NCI-H2196 (cell line): ENCODE measurements at regions not wholly inside any gene's neighbourhood (a gene's known extent, or its start where the extent isn't known, plus 50 kb on each side); places are given as distances from the start of the nearest gene placed in this dataset.

Experiments used
- DNase-seq: peaks from one replicate; lab custom pipeline; 2025; ENCODE audit not compliant: unreplicated experiment; lab: John Stamatoyannopoulos, UW

DNA sequence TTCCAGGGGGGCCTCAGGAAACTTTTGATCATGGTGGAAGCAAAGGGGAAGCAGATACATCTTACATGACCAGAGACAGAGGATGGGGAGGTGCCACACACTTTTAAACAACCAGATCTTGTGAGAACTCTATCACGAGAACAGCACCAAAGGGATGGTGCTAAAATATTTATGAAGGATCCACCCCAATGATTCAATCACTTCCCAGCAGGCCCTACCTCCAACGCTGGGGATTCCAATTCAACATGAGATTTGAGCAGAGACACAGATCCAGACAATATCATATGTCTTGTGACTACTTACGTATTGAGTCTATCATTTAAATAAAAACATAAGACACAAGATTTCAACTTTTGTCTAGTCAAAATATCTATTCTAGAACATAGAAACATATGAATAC, 351.9 kb downstream of the EPM2A start:
- DNase-seq, result no peak

DNA sequence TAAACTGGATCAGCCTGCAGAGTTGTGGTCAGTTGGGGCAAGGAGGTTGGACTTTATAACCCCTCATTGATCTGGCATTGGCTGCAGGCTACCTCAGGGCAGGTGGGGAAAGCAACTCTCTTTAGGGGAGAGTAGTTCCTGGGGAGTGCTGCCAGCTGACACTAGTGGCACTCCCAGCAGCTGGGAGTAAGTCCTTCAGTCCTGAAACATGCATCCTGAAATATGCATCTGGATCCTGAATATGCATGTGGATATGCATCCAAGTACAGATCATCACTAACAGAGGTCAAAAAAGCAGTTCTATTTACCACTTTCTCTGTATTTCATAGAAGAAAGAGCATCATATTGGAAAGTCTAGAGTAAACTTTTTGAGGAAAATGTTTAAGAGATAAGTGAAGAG, 350.8 kb downstream of the EPM2A start:
- DNase-seq, result no peak

DNA sequence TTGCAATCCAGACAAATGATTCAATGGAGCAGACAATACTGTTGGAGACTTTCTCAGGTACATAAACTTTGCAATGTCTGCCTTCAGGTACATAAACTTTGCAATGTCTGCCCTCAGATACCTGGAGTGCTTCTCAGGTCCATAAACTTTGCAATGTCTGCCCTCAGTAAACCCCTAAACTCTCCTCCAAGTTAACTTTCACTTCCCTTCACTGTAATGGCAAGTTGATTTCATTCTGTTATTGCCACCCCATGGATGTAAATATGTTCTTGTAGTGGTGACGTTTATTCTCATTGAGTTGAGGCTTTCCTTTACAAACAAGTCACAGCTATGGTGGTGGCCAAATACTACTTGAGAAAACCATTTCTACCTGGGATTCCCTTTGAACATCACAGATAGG, 338.8 kb downstream of the EPM2A start:
- DNase-seq, result no peak

DNA sequence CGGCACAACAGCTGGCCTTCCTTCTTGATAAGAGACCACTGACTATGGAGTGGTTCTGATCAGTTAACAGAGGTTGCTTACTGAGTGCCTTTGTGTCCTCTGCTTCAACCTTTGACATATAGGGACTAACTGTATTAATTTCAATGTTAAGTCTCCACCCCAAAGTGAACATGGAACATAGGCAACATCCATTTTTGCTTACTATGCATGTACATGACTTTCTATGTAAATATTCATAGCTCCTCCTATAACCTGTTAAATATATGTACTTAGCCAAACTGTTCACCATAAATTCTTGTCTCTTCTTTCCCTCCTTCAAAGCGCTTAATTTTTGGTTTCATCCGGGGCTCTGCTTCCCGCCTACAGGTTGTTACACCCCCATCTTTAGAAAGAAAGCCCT, 334.8 kb downstream of the EPM2A start:
- no peak for DNase-seq

DNA sequence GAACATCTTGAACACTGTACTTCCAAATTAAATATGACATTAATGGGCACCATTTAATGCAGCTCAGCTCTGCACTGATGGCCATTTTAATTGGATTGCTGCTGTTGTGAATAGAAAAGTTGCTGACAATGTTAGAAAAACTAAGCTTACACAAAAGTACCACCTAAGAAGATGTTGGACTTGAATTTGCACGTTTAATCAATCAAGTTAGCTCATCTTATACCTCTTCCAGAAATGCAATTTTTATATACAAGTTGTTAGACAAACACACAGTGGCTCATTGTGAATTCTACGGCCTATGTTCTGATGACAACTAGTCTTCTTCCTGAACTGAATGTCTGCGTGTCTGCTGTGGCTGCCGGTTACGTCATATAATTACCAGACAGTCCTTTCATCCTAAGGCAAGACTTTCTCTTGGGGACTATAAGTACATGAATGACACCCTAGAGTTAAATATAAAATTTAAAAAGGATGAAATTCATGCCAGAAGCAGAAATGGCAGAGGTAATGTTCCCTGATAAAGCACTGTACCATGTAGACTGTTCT, 330.2 kb downstream of the EPM2A start:
- DNase-seq, result no peak

DNA sequence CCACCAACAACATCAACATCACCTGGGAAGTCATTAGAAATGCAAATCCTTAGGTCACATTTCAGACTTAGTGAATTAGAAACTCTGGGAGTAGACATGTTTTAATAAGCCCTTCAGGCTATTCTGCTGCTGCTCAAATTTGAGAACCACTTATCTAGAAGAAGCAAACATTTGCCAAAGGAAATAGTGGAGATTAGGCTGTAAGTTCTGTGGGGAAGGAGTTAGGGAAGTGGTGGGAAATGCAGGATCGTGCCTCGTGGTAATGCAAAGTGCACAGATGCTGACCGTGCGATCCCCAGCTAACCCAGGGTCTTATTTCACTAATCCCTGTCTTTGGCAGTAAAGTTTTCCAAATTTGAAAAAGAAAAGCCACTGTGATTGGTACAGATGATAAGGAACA, 328.5 kb downstream of the EPM2A start:
- no peak for DNase-seq

DNA sequence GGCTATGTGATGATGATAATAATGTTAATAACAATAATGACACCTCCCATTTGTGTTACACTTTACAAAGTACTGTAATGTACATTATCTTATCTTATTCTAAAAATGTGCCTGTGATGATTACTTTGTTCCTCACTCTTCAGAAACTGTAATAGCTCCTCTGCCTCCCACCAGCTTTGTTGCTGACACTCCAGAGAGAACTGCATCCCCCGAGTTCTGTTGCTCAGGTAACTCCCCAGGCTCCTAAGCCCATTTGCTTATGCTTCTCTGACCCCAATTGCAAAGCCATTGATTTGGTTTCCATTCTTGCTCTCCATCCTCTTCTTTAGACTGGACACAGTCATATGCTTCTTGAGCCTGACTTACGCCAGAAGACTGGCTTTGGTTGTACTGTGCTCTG, 319.7 kb downstream of the EPM2A start:
- DNase-seq, result no peak

DNA sequence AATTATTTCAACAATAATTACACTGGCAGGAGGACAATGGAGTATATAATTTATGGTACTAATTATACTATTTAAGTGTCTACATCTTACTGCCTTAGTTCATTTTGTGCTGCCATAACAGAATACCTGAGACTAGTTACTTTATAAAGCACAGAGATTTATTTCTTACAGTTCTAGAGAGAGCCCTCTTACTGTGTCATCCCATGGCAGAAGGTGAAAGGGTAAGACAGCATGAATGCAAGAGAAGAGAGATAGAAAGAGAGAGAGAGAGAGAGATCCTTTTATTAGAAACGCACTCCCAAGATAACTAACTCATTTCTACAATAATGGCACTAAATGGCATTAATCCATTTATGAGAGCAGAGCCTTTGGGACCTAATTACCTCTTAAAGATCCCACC, 314.7 kb downstream of the EPM2A start:
- no peak for DNase-seq

DNA sequence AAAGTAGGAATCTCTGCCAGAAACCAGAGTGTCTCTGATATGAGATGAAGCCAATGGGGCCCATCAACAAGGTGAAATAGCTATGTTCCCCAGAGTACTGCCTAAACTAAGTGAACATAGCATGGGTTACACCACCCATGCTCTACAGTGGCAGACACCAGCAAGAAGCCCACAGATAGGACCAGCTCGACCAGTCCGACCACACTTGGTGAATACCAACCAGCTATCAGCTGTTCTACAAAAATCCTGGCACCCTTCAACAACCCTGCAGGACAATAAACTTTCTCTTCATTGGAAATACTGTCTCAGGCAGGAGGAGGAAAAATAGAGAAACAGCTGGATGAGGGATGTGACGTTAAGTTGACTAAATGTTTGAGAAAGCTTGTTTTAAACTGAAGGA, 311.4 kb downstream of the EPM2A start:
- no peak for DNase-seq

DNA sequence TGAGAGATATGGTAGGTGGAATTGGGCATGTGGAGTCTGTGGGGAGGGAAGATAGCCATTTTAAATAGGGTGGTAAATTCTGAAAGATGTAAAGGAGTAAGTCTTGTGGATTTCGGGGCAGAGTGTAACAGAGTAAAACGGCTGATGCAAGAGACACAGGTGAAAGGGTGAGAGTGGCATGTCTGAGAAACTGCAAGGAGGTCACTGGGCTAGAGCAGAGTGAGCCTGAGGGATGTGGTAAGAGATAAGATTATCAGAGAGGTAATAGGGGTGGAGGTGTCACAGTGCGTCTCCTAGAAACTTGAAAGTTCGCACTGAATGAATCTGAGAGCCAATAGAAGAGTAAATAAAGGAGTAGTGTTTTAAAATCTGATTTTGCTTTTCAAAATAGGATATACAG, 308.1 kb downstream of the EPM2A start:
- no peak for DNase-seq

DNA sequence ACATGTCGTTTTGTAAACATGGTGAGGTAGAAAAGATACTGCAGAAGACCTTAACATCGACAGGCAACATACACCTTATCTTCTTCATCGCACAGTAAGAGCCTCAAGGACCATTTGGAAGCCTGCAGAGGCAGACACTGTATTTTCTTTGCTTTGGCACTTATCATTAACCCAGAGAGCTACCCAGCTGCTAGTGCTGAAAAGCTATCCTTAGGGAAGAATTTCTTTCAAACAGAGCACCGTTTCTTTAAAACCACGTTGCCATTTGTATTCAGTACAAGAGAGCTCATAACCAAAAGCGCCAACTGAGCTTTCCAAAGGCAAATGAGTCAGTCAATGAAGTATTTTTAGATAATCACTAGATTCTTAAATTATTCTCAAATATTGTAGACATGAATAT, 306.6 kb downstream of the EPM2A start:
- DNase-seq, result no peak

DNA sequence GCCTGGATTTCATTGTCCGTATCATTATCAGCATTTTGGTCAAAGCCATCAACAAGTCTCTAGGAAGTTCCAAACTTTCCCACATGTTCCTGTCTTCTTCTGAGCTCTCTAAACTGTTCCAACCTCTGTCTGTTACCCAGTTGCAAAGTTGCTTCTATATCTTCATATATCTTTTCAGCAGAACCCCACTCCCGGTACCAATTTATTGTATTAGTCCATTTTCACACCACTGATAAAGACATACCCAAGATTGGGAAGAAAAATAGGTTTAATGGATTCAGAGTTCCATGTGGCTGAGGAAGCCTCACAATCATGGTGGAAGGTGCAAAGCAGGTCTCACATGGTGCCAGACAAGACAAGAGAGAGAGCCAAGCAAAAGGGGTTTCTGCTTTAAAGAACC, 293.2 kb downstream of the EPM2A start:
- no peak for DNase-seq

DNA sequence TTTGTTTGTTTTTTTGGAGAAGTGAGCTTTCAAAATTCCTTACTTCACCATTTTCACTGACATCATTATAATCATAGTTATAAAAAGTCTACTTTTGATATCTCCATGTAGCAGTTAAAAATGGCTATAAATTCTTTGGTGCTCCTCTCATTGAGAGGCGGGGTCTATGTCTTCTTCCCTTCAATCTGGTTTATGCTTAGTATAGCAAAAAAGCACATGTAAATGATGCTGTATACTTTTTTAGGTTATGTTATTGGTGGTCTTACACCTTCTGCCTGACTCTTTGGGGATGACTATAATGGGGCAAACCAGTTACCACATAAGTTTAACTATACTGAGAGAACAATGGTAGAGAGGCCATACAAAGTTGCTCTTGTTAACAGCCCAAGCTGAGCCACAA, 289.6 kb downstream of the EPM2A start:
- DNase-seq, result no peak

DNA sequence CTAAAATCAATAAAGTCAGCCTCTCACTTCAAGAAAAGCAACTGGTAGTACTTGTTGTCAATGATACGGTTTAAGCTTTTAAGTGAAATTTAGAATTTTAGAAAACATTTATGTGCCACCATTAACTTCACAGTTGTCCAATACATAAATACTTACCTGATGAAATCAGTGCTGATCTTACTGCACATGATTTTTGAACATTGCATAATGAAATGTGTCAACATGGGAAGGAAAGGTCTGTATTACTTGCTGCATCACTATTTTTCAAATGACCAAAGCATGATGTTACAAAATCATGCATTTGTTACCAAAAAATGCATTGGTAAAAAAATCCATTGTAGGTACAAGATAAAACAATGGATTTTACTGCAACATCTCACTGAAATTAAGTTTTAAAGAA, 284.3 kb downstream of the EPM2A start:
- DNase-seq, result no peak

DNA sequence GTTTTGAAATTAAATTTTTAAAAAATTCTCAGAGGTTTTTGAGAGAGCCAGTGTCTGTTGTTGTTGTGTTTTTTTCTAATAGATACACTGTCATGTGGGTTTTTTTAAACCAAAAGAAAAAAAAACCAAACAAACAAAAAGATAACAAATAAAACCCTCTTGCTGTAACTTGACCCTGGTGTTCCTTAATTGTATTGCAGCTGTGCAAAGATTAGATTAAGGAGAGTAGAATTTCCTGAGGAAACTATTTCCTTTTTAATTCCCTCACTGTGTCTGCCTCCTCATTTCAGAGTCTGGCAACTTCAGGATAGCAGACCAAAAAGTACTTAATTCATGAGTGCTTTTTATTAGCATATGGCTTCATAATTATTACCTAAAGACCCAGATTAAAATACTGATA, 281.9 kb downstream of the EPM2A start:
- peak; percentile 7 for DNase-seq

DNA sequence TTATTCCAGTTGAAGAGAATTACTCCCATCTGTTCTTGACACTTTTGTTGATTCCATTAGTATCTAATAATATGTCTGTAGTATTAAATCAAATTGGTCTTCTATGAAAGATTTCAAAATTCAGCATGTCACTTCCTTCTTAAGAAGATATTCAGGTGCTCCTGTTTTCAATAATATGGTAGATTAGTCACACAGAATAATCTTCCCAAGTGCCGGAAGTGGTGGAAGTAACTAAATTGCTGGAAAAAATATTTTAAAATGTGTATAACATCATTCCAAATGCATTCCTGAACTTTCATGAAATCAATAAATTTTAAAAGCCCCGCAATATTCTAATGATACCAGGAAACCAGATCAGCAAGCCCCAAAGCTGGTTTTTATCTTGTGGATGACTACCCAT, 281.3 kb downstream of the EPM2A start:
- DNase-seq, result no peak

DNA sequence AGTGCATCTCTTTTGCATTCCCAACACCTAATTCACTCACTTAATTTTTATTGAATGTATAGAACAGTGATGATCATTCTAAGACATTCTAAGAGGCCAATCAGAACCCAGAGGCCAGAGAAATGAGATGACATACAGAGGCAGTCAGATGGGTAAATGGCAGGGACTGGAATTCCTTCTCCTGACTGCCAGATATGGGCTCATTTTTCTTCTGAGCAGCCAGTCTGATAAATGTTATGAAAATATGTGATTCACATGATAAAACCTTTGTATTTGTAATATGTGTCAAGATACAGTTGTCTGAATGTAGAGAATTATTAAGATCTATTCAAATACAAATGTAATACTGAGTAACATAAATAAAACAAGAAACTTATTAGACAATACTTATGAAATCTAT, 277.8 kb downstream of the EPM2A start:
- no peak for DNase-seq

DNA sequence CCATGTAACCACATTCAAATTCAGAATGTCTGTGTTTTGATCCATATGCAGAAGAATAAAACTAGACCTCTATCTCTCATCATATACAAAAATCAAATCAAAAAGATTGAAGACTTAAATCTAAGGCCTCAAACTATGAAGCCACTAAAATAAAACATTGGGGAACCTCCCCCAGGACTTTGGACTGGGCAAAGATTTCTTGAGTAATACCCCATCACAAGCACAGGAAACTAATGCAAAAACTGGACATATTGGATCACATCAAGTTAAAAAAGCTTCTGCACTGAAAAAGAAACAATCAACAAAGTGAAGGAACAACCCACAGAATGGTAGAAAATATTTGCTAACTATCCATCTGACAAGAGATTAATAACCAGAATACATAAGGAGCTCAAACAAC, 266.8 kb downstream of the EPM2A start:
- no peak for DNase-seq

DNA sequence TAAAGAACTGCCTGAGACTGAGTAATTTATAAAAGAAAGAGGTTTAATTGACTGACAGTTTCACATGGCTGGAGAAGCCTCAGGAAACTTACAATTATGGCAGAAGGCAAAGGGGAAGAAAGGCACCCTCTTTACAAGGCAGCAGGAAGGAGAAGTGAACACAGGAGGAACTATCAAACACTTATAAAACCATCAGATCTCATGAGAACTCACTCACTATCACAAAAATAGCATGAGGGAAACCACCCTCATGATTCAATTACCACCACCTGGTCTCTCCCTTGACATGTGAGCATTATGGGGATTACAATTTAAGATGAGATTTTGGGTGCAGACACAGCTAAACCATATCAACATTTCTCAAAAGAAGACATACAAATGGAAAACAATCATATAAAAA, 266.3 kb downstream of the EPM2A start:
- DNase-seq, result no peak

DNA sequence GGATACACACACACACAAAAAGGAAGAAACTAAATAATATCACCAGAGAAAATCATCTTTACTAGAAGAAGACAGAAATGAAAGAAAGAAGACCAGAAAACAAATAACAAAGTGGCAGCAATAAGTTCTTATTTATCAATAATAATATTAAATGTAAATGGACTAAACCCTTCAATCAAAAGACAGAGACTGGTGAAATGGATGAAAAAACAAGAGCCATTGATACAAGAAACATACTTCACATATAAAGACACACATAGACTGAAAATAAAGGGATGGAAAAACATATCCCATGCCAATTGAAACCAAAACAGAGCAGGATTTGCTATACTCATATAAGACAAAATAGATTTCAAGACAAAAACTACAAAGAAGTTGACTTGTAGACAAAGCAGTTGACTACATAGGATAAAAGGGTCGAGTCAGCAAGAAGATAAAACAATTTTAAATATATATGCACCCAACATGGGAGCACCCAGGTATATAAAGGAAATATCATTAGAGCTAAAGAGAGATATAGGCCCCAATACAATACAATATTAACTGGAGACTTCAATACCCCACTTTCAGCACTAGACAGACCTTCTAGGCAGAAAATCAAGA, 259.4 kb downstream of the EPM2A start:
- DNase-seq, result no peak

DNA sequence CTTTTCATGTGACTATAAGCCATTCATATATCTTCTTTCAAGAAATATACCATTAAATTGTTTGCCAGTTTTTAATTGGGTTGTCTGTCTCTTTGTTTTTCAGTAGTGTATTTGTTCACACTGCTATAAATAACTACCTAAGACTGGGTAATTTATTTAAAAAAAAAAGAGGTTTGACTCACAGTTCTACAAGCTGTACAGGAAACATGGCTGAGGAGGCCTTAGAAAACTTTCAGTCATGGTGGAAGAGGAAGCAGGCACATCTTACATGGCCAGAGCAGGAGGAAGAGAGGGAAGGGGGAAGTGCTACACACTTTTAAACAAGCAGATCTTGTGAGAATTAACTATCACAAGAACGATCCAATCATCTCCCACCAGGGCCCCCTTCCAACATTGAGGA, 255.3 kb downstream of the EPM2A start:
- no peak for DNase-seq

DNA sequence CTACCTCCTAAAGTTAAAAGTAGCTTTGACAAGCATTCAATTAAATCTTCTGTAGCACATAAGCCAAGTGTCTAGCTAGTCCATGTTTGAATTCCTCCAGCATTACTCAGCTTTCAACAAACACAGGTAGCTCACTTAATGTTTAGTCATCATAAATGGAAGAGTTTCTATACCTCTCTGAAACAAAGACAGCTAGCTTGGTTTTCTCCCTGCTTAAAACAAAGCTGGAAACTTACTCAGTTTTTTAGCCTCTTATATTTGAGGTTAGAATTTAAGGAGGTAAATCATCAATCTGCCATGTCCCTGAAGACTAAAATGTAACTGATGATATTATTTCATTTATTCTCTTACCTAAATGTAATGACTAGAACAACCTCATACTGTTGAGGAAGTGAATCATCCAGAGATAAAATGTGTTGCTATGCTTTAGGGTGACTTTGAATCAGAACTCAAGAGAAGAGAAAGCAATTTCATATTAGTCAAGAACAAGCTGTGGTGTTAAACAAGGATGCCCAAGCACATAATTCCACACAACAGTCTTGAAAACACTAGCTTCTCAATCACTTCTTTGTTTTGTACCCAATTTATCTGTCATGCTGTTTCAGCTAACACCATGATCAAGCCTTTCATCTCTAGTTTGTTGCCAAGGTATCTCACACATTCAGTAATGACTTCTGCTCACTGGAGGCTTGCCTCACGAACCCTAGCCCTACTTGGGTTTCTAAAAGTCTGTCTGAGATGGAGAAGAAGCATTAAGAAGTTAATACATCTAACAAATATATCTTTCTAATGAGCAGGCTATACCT, 251.9 kb downstream of the EPM2A start:
- no peak for DNase-seq

DNA sequence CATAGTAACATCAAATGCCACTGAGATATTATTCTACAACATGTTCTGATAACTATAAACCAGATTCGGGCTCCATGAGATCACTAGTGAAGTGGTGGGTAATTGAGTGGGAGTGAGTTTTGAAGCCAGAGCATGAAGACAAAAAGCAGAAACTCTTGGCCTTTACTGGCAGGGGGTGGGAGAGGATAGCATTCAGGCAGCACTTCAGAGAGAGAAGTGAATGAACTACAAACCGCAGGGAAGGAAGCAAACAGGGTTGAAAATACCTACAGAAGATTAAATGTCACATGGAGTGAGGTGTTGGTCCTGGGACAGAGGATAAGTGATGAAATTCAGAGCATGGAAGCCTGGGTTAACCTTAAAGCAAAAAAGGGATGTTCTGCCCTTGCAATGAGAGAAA, 250.0 kb downstream of the EPM2A start:
- no peak for DNase-seq
